HG03045 (cell line): ENCODE measurements at regions not wholly inside any gene's neighbourhood (a gene's known extent, or its start where the extent isn't known, plus 50 kb on each side); places are given as distances from the start of the nearest gene placed in this dataset.
"Not testable (repeated sequence)": the region's sequence is repeated elsewhere in the genome, so short reads cannot be mapped to it uniquely, and the experiment has no call there.

ENCODE experiments used
- ATAC-seq: cut with Tn5 transposase; IDR thresholded peaks from one replicate; pipeline ENCODE4 v1.9.1; 2021; ENCODE audit warnings: mild to moderate bottlenecking, moderate library complexity; ENCODE audit not compliant: unreplicated experiment

GRCh38 chr1:47491341-47491753, 53.5 kb downstream of the FOXD2 start:
- no peak for ATAC-seq

- no peak for ATAC-seq
Observed at GRCh38 chr1:47495176-47495713, 57.4 kb downstream of the FOXD2 start.

GRCh38 chr1:47498551-47498950, 60.7 kb downstream of the FOXD2 start:
- ATAC-seq = no peak

GRCh38 chr1:47501069-47501468, 63.2 kb downstream of the FOXD2 start:
- no peak for ATAC-seq

GRCh38 chr1:47502746-47503370, 65.0 kb downstream of the FOXD2 start:
- no peak for ATAC-seq

- ATAC-seq = not testable (repeated sequence)
Observed at GRCh38 chr1:47504840-47505239, 67.0 kb downstream of the FOXD2 start.

GRCh38 chr1:47505267-47505666, 67.4 kb downstream of the FOXD2 start:
- no peak for ATAC-seq

GRCh38 chr1:47506053-47506452, 68.2 kb downstream of the FOXD2 start:
- ATAC-seq = no peak

- no peak for ATAC-seq
Observed at GRCh38 chr1:47507144-47507543, 69.3 kb downstream of the FOXD2 start.

GRCh38 chr1:47507881-47508701, 70.2 kb downstream of the FOXD2 start:
- no peak for ATAC-seq

- ATAC-seq = no peak
Observed at GRCh38 chr1:47508702-47509431, 71.0 kb downstream of the FOXD2 start.

- ATAC-seq = no peak
Observed at GRCh38 chr1:47510282-47510811, 72.5 kb downstream of the FOXD2 start.

- ATAC-seq = no peak
Observed at GRCh38 chr1:47511825-47512224, 74.0 kb downstream of the FOXD2 start.

GRCh38 chr1:47513393-47513792, 75.5 kb downstream of the FOXD2 start:
- ATAC-seq = no peak

- no peak for ATAC-seq
Observed at GRCh38 chr1:47514229-47514628, 76.4 kb downstream of the FOXD2 start.

GRCh38 chr1:47515164-47515789, 77.4 kb downstream of the FOXD2 start:
- ATAC-seq = no peak

- ATAC-seq = no peak
Observed at GRCh38 chr1:47517946-47518345, 80.1 kb downstream of the FOXD2 start.

- no peak for ATAC-seq
Observed at GRCh38 chr1:47519491-47519890, 81.6 kb downstream of the FOXD2 start.

GRCh38 chr1:47519971-47520370, 82.1 kb downstream of the FOXD2 start:
- no peak for ATAC-seq

- ATAC-seq = no peak
Observed at GRCh38 chr1:47521034-47521881, 83.4 kb downstream of the FOXD2 start.
